Cardiac muscle cell (in vitro differentiated cells and primary cell): ENCODE measurements at regions not wholly inside any gene's neighbourhood (a gene's known extent, or its start where the extent isn't known, plus 50 kb on each side); places are given as distances from the start of the nearest gene placed in this dataset.

Experiments
- DNase-seq, 2 donors: peaks; one replicate each; pipeline versions ENCODE4 v3.0.0 to v3.0.0-alpha.2; 2010 to 2017; ENCODE audit warnings: low read depth in 1 of 2, low spot score in 1 of 2
- H3K27ac ChIP-seq: fragments of 200-600 bp; sonication (generic); 2 replicates; pipeline ENCODE4 v1.5.1; 2016
- H3K27me3 ChIP-seq: fragments of 200-600 bp; sonication (generic); 2 replicates; pipeline ENCODE4 v1.6.0; 2016; ENCODE audit warnings: control low read depth
- H3K36me3 ChIP-seq: fragments of 200-600 bp; sonication (generic); 2 replicates; pipeline ENCODE4 v1.5.1; 2016; ENCODE audit warnings: control low read depth
- H3K4me1 ChIP-seq: fragments of 200-600 bp; sonication (generic); 2 replicates; pipeline ENCODE4 v1.8.1; 2017; ENCODE audit warnings: low read depth, mild to moderate bottlenecking, mixed run types
- H3K4me3 ChIP-seq: fragments of 200-600 bp; sonication (generic); 2 replicates; pipeline ENCODE4 v1.5.1; 2016; ENCODE audit warnings: mild to moderate bottlenecking
- H3K9me3 ChIP-seq: fragments of 200-600 bp; sonication (generic); 2 replicates; pipeline ENCODE4 v1.5.1; 2017; ENCODE audit warnings: low read depth, mild to moderate bottlenecking, control low read depth
- CTCF ChIP-seq: IDR thresholded peaks from 2 replicates; pipeline ENCODE4 v1.5.1; 2012; ENCODE audit warnings: low read depth, mild to moderate bottlenecking, low read length

- DNase-seq = no peak
- TF ChIP-seq CTCF = no peak
- Histone ChIP-seq H3K27ac (no peak overlapping the region), H3K9me3 (no peaks in the 10 kb centered on the region), H3K36me3 (no peaks in the 10 kb centered on the region), H3K4me1 (no peaks in the 10 kb centered on the region), H3K27me3 (no peaks in the 10 kb centered on the region), H3K4me3 (no peak overlapping the region)
Observed at GRCh38 chr6:115798229-115798628, 262.5 kb downstream of the FRK start.

- H3K27ac ChIP-seq = no peak overlapping the region
- no peaks in the 10 kb centered on the region for H3K27me3 ChIP-seq
- no peak for DNase-seq
- no peak for TF ChIP-seq CTCF
- H3K4me3 ChIP-seq = no peak overlapping the region
- H3K4me1 ChIP-seq = no peaks in the 10 kb centered on the region
- H3K9me3 ChIP-seq = no peaks in the 10 kb centered on the region
- H3K36me3 ChIP-seq = no peaks in the 10 kb centered on the region
Observed at GRCh38 chr6:115796829-115797228, 263.9 kb downstream of the FRK start.

- H3K27me3 ChIP-seq = no peaks in the 10 kb centered on the region
Observed at GRCh38 chr6:115796061-115796460, 264.6 kb downstream of the FRK start.

GRCh38 chr6:115783402-115784061 is 277.2 kb downstream of the FRK start:
- peak in 1 of 2 donors; percentile 44 for DNase-seq
- Histone ChIP-seq H3K4me1 (no peaks in the 10 kb centered on the region), H3K9me3 (no peaks in the 10 kb centered on the region), H3K27ac (no peak overlapping the region), H3K27me3 (no peaks in the 10 kb centered on the region), H3K4me3 (no peak overlapping the region), H3K36me3 (no peaks in the 10 kb centered on the region)
- TF ChIP-seq CTCF = no peak

More at GRCh38 chr6:115796061-115796460, 264.6 kb downstream of the FRK start:
- H3K27ac ChIP-seq = no peak overlapping the region
- no peaks in the 10 kb centered on the region for H3K36me3 ChIP-seq
- no peaks in the 10 kb centered on the region for H3K4me1 ChIP-seq
- no peak overlapping the region for H3K4me3 ChIP-seq
- no peaks in the 10 kb centered on the region for H3K9me3 ChIP-seq
- no peak for TF ChIP-seq CTCF
- DNase-seq = no peak

GRCh38 chr6:115782612-115783011 is 278.1 kb downstream of the FRK start:
- H3K4me3 ChIP-seq = no peak overlapping the region
- no peak for DNase-seq
- no peaks in the 10 kb centered on the region for H3K9me3 ChIP-seq
- H3K4me1 ChIP-seq = no peaks in the 10 kb centered on the region
- no peaks in the 10 kb centered on the region for H3K36me3 ChIP-seq
- H3K27me3 ChIP-seq = no peaks in the 10 kb centered on the region
- TF ChIP-seq CTCF = no peak
- no peak overlapping the region for H3K27ac ChIP-seq
